Immature natural killer cell (primary cell): ENCODE measurements at regions not wholly inside any gene's neighbourhood (a gene's known extent, or its start where the extent isn't known, plus 50 kb on each side); places are given as distances from the start of the nearest gene placed in this dataset.
"Not testable (repeated sequence)": the region's sequence is repeated elsewhere in the genome, so short reads cannot be mapped to it uniquely, and the experiment has no call there.

Source experiments
- DNase-seq, 3 donors: peaks; one replicate each; pipeline ENCODE4 v3.0.0; 2022; ENCODE audit warnings: mixed read lengths in 1 of 3
- H3K27ac Mint-ChIP-seq, 6 donors: one replicate each; pipeline ENCODE4 v1.8.0; 2020; ENCODE audit warnings: mixed read lengths in 6 of 6, mild to moderate bottlenecking in 5 of 6, inconsistent platforms in 4 of 6, moderate library complexity in 3 of 6
- H3K27me3 Mint-ChIP-seq, 3 donors: one replicate each; pipeline ENCODE4 v1.8.0; 2020 to 2021; ENCODE audit warnings: low read depth in 3 of 3, mild to moderate bottlenecking in 3 of 3, mixed read lengths in 3 of 3, moderate library complexity in 3 of 3, inconsistent platforms in 1 of 3
- H3K36me3 Mint-ChIP-seq, 3 donors: one replicate each; pipeline ENCODE4 v1.8.0; 2020; ENCODE audit warnings: mixed read lengths in 3 of 3, inconsistent platforms in 2 of 3, mild to moderate bottlenecking in 2 of 3
- H3K4me1 Mint-ChIP-seq, 2 donors: one replicate each; pipeline ENCODE4 v1.8.0; 2020; ENCODE audit warnings: inconsistent platforms in 2 of 2, mild to moderate bottlenecking in 2 of 2, mixed read lengths in 2 of 2, moderate library complexity in 1 of 2
- H3K4me3 Mint-ChIP-seq, 5 donors: one replicate each; pipeline ENCODE4 v1.8.0; 2020; ENCODE audit warnings: mild to moderate bottlenecking in 5 of 5, mixed read lengths in 5 of 5, inconsistent platforms in 3 of 5, moderate library complexity in 3 of 5
- H3K9me3 Mint-ChIP-seq, 6 donors: one replicate each; pipeline ENCODE4 v1.8.0; 2020; ENCODE audit warnings: mild to moderate bottlenecking in 6 of 6, mixed read lengths in 6 of 6, inconsistent platforms in 4 of 6, moderate library complexity in 3 of 6

- peaks cover 2 to 13% (median 5%) of the 10 kb centered on the region in 3 donors for H3K27me3 Mint-ChIP-seq
- DNase-seq, H3K4me3 Mint-ChIP-seq, H3K4me1 Mint-ChIP-seq, H3K27ac Mint-ChIP-seq, H3K9me3 Mint-ChIP-seq, H3K36me3 Mint-ChIP-seq: not testable (repeated sequence)
Measured at GRCh38 chr12:8373744-8374143, 82.0 kb upstream of the CLEC6A start.

GRCh38 chr12:8375122-8375521 is 80.6 kb upstream of the CLEC6A start:
- H3K36me3 Mint-ChIP-seq, H3K4me1 Mint-ChIP-seq, H3K4me3 Mint-ChIP-seq, DNase-seq, H3K27ac Mint-ChIP-seq, H3K9me3 Mint-ChIP-seq: not testable (repeated sequence)
- peaks cover 2 to 13% (median 5%) of the 10 kb centered on the region in 3 donors for H3K27me3 Mint-ChIP-seq

GRCh38 chr12:8377756-8378155 is 78.0 kb upstream of the CLEC6A start:
- not testable (repeated sequence) for H3K4me1 Mint-ChIP-seq, H3K9me3 Mint-ChIP-seq, DNase-seq, H3K4me3 Mint-ChIP-seq, H3K27ac Mint-ChIP-seq, H3K36me3 Mint-ChIP-seq
- peaks cover 0 to 20% (median 2%) of the 10 kb centered on the region in 3 donors for H3K27me3 Mint-ChIP-seq

- not testable (repeated sequence) for H3K4me3 Mint-ChIP-seq, H3K27ac Mint-ChIP-seq, H3K27me3 Mint-ChIP-seq, DNase-seq, H3K9me3 Mint-ChIP-seq, H3K36me3 Mint-ChIP-seq, H3K4me1 Mint-ChIP-seq
Measured at GRCh38 chr12:8382556-8382955, 73.2 kb upstream of the CLEC6A start.

GRCh38 chr12:8384686-8385085 is 71.1 kb upstream of the CLEC6A start:
- not testable (repeated sequence) for H3K27ac Mint-ChIP-seq, H3K4me3 Mint-ChIP-seq, H3K4me1 Mint-ChIP-seq, DNase-seq, H3K36me3 Mint-ChIP-seq, H3K9me3 Mint-ChIP-seq
- H3K27me3 Mint-ChIP-seq = peaks cover 2 to 10% (median 2%) of the 10 kb centered on the region in 3 donors

GRCh38 chr12:8385431-8385830 is 70.3 kb upstream of the CLEC6A start:
- not testable (repeated sequence) for H3K4me3 Mint-ChIP-seq, DNase-seq, H3K27me3 Mint-ChIP-seq, H3K27ac Mint-ChIP-seq, H3K9me3 Mint-ChIP-seq, H3K4me1 Mint-ChIP-seq, H3K36me3 Mint-ChIP-seq

GRCh38 chr12:8386661-8387060 is 69.1 kb upstream of the CLEC6A start:
- not testable (repeated sequence) for H3K27me3 Mint-ChIP-seq, H3K4me1 Mint-ChIP-seq, DNase-seq, H3K4me3 Mint-ChIP-seq, H3K27ac Mint-ChIP-seq, H3K9me3 Mint-ChIP-seq, H3K36me3 Mint-ChIP-seq

- not testable (repeated sequence) for H3K36me3 Mint-ChIP-seq, DNase-seq, H3K9me3 Mint-ChIP-seq, H3K4me1 Mint-ChIP-seq, H3K27me3 Mint-ChIP-seq, H3K27ac Mint-ChIP-seq
- peak overlapping the region in 4 of 5 donors; percentile 38 to 57 (median 52) for H3K4me3 Mint-ChIP-seq
Measured at GRCh38 chr12:8389296-8389695, 66.5 kb upstream of the CLEC6A start.

GRCh38 chr12:8390001-8390777 is 65.6 kb upstream of the CLEC6A start:
- H3K36me3 Mint-ChIP-seq, H3K9me3 Mint-ChIP-seq, H3K27me3 Mint-ChIP-seq, H3K27ac Mint-ChIP-seq, H3K4me1 Mint-ChIP-seq: not testable (repeated sequence)
- DNase-seq = peak in 2 of 3 donors; percentile 34 to 75
- H3K4me3 Mint-ChIP-seq = peak overlapping the region in 3 of 5 donors; percentile 49 to 57 (median 51)

- H3K36me3 Mint-ChIP-seq, H3K27ac Mint-ChIP-seq, H3K4me1 Mint-ChIP-seq, H3K27me3 Mint-ChIP-seq, H3K9me3 Mint-ChIP-seq: not testable (repeated sequence)
- peak; percentile 54 to 67 (median 65) for DNase-seq
- H3K4me3 Mint-ChIP-seq = peak overlapping the region in 4 of 5 donors; percentile 24 to 70 (median 53)
Measured at GRCh38 chr12:8396225-8397071, 59.3 kb upstream of the CLEC6A start.

- H3K4me1 Mint-ChIP-seq, H3K36me3 Mint-ChIP-seq, DNase-seq, H3K27me3 Mint-ChIP-seq, H3K9me3 Mint-ChIP-seq, H3K27ac Mint-ChIP-seq: not testable (repeated sequence)
- peak overlapping the region in 1 of 5 donors; percentile 53 for H3K4me3 Mint-ChIP-seq
Measured at GRCh38 chr12:8397378-8397777, 58.4 kb upstream of the CLEC6A start.

GRCh38 chr12:8399496-8400034 is 56.2 kb upstream of the CLEC6A start:
- H3K4me1 Mint-ChIP-seq, H3K36me3 Mint-ChIP-seq, DNase-seq, H3K27me3 Mint-ChIP-seq, H3K4me3 Mint-ChIP-seq, H3K9me3 Mint-ChIP-seq, H3K27ac Mint-ChIP-seq: not testable (repeated sequence)

GRCh38 chr12:8403834-8404233 is 51.9 kb upstream of the CLEC6A start:
- H3K9me3 Mint-ChIP-seq, H3K27ac Mint-ChIP-seq, H3K4me3 Mint-ChIP-seq, DNase-seq, H3K4me1 Mint-ChIP-seq, H3K27me3 Mint-ChIP-seq, H3K36me3 Mint-ChIP-seq: not testable (repeated sequence)

- not testable (repeated sequence) for H3K36me3 Mint-ChIP-seq, H3K27me3 Mint-ChIP-seq, H3K4me3 Mint-ChIP-seq, DNase-seq, H3K4me1 Mint-ChIP-seq, H3K9me3 Mint-ChIP-seq, H3K27ac Mint-ChIP-seq
Measured at GRCh38 chr12:8404341-8404740, 51.4 kb upstream of the CLEC6A start.
